ENCODE measurements at regions not wholly inside any gene's neighbourhood (a gene's known extent, or its start where the extent isn't known, plus 50 kb on each side); places are given as distances from the start of the nearest gene placed in this dataset.

GRCh38 chr4:19971829-19972228, 279.9 kb upstream of the SLIT2 start:
- no peak for TF ChIP-seq FOXP2 (optimal IDR thresholded peaks at IDR 0.05; ENCODE audit: borderline replicate concordance, extremely low read depth, extremely low read length, insufficient read depth)
- TF ChIP-seq, protein P1, sequence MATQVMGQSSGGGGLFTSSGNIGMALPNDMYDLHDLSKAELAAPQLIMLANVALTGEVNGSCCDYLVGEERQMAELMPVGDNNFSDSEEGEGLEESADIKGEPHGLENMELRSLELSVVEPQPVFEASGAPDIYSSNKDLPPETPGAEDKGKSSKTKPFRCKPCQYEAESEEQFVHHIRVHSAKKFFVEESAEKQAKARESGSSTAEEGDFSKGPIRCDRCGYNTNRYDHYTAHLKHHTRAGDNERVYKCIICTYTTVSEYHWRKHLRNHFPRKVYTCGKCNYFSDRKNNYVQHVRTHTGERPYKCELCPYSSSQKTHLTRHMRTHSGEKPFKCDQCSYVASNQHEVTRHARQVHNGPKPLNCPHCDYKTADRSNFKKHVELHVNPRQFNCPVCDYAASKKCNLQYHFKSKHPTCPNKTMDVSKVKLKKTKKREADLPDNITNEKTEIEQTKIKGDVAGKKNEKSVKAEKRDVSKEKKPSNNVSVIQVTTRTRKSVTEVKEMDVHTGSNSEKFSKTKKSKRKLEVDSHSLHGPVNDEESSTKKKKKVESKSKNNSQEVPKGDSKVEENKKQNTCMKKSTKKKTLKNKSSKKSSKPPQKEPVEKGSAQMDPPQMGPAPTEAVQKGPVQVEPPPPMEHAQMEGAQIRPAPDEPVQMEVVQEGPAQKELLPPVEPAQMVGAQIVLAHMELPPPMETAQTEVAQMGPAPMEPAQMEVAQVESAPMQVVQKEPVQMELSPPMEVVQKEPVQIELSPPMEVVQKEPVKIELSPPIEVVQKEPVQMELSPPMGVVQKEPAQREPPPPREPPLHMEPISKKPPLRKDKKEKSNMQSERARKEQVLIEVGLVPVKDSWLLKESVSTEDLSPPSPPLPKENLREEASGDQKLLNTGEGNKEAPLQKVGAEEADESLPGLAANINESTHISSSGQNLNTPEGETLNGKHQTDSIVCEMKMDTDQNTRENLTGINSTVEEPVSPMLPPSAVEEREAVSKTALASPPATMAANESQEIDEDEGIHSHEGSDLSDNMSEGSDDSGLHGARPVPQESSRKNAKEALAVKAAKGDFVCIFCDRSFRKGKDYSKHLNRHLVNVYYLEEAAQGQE (IDR thresholded peaks at IDR 0.05; ENCODE audit: insufficient read depth in 1 of 2, low read depth in 2 of 2, low read length in 2 of 2), result no peak
- TF ChIP-seq POLR2AphosphoS5 (IDR thresholded peaks at IDR 0.05; ENCODE audit: low read depth, low read length), result no peak
- TF ChIP-seq SIN3A (IDR thresholded peaks at IDR 0.05; ENCODE audit: borderline replicate concordance, insufficient read depth, low read length), result no peak
- TF ChIP-seq TAF1 (IDR thresholded peaks at IDR 0.05; ENCODE audit: borderline replicate concordance, insufficient read depth, low read length), result no peak

All from PFSK-1 (cell line).